Osteocyte (in vitro differentiated cells): ENCODE measurements at regions not wholly inside any gene's neighbourhood (a gene's known extent, or its start where the extent isn't known, plus 50 kb on each side); places are given as distances from the start of the nearest gene placed in this dataset.

Source experiments
- DNase-seq: peaks from one replicate; pipeline ENCODE4 v3.0.0; 2021; ENCODE audit warnings: mixed read lengths; ENCODE audit not compliant: unreplicated experiment; ENCODE audit errors: extremely low spot score
- H3K27ac Mint-ChIP-seq: one replicate; pipeline ENCODE4 v1.8.0; 2021; ENCODE audit warnings: mild to moderate bottlenecking, mixed read lengths; ENCODE audit not compliant: unreplicated experiment
- H3K27me3 Mint-ChIP-seq: one replicate; pipeline ENCODE4 v1.8.0; 2021; ENCODE audit warnings: mixed read lengths; ENCODE audit not compliant: unreplicated experiment
- H3K36me3 Mint-ChIP-seq: one replicate; pipeline ENCODE4 v1.8.0; 2021; ENCODE audit warnings: mixed read lengths; ENCODE audit not compliant: unreplicated experiment
- H3K4me1 Mint-ChIP-seq: one replicate; pipeline ENCODE4 v1.8.0; 2021; ENCODE audit warnings: mixed read lengths; ENCODE audit not compliant: unreplicated experiment
- H3K4me3 Mint-ChIP-seq: one replicate; pipeline ENCODE4 v1.8.0; 2021; ENCODE audit warnings: mild to moderate bottlenecking, moderate library complexity, mixed read lengths; ENCODE audit not compliant: unreplicated experiment
- H3K9me3 Mint-ChIP-seq: one replicate; pipeline ENCODE4 v1.8.0; 2021; ENCODE audit warnings: mixed read lengths; ENCODE audit not compliant: unreplicated experiment
- TF ChIP-seq, protein P1 (sequence below): fragments of 200-600 bp; sonication (generic); IDR thresholded peaks from 2 replicates; pipeline ENCODE4 v1.5.0; 2021; ENCODE audit warnings: antibody characterized with exemption, mild to moderate bottlenecking, moderate library complexity

GRCh38 chr6:44776344-44776743, 388.8 kb downstream of the CDC5L start:
- peaks cover 1% of the 10 kb centered on the region for H3K4me1 Mint-ChIP-seq
- H3K36me3 Mint-ChIP-seq = no peaks in the 10 kb centered on the region
- H3K9me3 Mint-ChIP-seq = peaks cover 13% of the 10 kb centered on the region
- no peak overlapping the region for H3K27ac Mint-ChIP-seq
- TF ChIP-seq, protein P1, sequence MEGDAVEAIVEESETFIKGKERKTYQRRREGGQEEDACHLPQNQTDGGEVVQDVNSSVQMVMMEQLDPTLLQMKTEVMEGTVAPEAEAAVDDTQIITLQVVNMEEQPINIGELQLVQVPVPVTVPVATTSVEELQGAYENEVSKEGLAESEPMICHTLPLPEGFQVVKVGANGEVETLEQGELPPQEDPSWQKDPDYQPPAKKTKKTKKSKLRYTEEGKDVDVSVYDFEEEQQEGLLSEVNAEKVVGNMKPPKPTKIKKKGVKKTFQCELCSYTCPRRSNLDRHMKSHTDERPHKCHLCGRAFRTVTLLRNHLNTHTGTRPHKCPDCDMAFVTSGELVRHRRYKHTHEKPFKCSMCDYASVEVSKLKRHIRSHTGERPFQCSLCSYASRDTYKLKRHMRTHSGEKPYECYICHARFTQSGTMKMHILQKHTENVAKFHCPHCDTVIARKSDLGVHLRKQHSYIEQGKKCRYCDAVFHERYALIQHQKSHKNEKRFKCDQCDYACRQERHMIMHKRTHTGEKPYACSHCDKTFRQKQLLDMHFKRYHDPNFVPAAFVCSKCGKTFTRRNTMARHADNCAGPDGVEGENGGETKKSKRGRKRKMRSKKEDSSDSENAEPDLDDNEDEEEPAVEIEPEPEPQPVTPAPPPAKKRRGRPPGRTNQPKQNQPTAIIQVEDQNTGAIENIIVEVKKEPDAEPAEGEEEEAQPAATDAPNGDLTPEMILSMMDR = no peak
- H3K4me3 Mint-ChIP-seq = no peak overlapping the region
- DNase-seq = no peak
- peaks cover 2% of the 10 kb centered on the region for H3K27me3 Mint-ChIP-seq

DNA sequence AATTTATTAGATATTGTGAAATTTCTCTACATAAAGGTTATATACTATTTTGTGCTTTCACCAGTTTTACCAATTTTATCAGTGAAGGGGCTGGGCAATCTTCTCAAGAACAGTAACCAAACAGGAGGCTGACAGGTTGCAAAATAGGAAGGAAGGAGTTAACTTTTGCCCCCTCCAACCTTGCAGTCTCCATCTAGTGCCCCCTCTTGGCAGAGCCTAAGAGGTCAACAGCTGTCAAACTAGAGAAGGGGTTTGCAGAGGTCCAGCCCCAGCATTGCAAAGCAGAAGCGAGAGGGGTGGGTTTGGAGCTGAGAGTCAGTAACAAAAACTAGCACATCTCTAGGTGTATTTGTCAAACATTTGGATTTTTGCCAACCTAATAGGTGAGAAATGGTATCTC, 391.0 kb downstream of the CDC5L start:
- Mint-ChIP-seq H3K27ac (no peak overlapping the region), H3K36me3 (no peaks in the 10 kb centered on the region), H3K4me3 (no peak overlapping the region), H3K9me3 (peaks cover 12% of the 10 kb centered on the region), H3K4me1 (peaks cover 16% of the 10 kb centered on the region), H3K27me3 (peaks cover under 1% of the 10 kb centered on the region)
- DNase-seq = no peak
- TF ChIP-seq, protein P1 = no peak
